ENCODE measurements at regions not wholly inside any gene's neighbourhood (a gene's known extent, or its start where the extent isn't known, plus 50 kb on each side); places are given as distances from the start of the nearest gene placed in this dataset.
"Not testable (repeated sequence)": the region's sequence is repeated elsewhere in the genome, so short reads cannot be mapped to it uniquely, and the experiment has no call there.

GRCh38 chr4:13706120-13706519 is 78.6 kb upstream of the BOD1L1 start:
- intact Hi-C loops (cut with DNase I): no loop called here

GRCh38 chr4:13706716-13707115 is 79.2 kb upstream of the BOD1L1 start:
- H3K4me1 ChIP-seq (ENCODE audit: control insufficient read depth, insufficient read depth, low read length): peaks cover 4% of the 10 kb centered on the region
- H3K27ac ChIP-seq (ENCODE audit: low read length): no peak overlapping the region
- DNase-seq (no peak), ATAC-seq (no peak)
- H3K27me3 ChIP-seq (ENCODE audit: control insufficient read depth, insufficient read depth): no peaks in the 10 kb centered on the region
- WGBS: 65% methylated on average over 3 of the region's 3 CpGs
- no peaks in the 10 kb centered on the region for H3K9me3 ChIP-seq (ENCODE audit: control insufficient read depth, low read length)
- intact Hi-C loops (cut with DNase I): no loop called here
- no peak overlapping the region for H3K4me3 ChIP-seq (ENCODE audit: low read length)

More at GRCh38 chr4:13706120-13706519, 78.6 kb upstream of the BOD1L1 start:
- DNase-seq (peak in 1 of 3 donors; percentile 38), ATAC-seq (peak; percentile 73 to 74)
- Histone ChIP-seq H3K27me3 (ENCODE audit: control insufficient read depth, insufficient read depth) (no peaks in the 10 kb centered on the region), H3K4me1 (ENCODE audit: control insufficient read depth, insufficient read depth, low read length) (peaks cover 4% of the 10 kb centered on the region), H3K4me3 (ENCODE audit: low read length) (no peak overlapping the region), H3K27ac (ENCODE audit: low read length) (peak overlapping the region; percentile 98), H3K9me3 (ENCODE audit: control insufficient read depth, low read length) (no peaks in the 10 kb centered on the region)

- H3K9me3 ChIP-seq (ENCODE audit: control insufficient read depth, low read length): no peaks in the 10 kb centered on the region
- no peak overlapping the region for H3K27ac ChIP-seq (ENCODE audit: low read length)
- H3K4me3 ChIP-seq (ENCODE audit: low read length): no peak overlapping the region
- intact Hi-C loops (cut with DNase I): no loop called here
- H3K4me1 ChIP-seq (ENCODE audit: control insufficient read depth, insufficient read depth, low read length): no peaks in the 10 kb centered on the region
- H3K27me3 ChIP-seq (ENCODE audit: control insufficient read depth, insufficient read depth): no peaks in the 10 kb centered on the region
- no peak for ATAC-seq
- no peak for DNase-seq
- 89% methylated on average over 8 of the region's 8 CpGs for WGBS
These were observed 82.8 kb upstream of the BOD1L1 start for GRCh38 chr4:13710246-13710885.

- no peak for ATAC-seq
- H3K4me3 ChIP-seq (ENCODE audit: low read length): no peak overlapping the region
- no peak for DNase-seq
- intact Hi-C loops (cut with DNase I): no loop called here
- no peaks in the 10 kb centered on the region for H3K27me3 ChIP-seq (ENCODE audit: control insufficient read depth, insufficient read depth)
- H3K27ac ChIP-seq (ENCODE audit: low read length): no peak overlapping the region
- no peaks in the 10 kb centered on the region for H3K9me3 ChIP-seq (ENCODE audit: control insufficient read depth, low read length)
- H3K4me1 ChIP-seq (ENCODE audit: control insufficient read depth, insufficient read depth, low read length): no peaks in the 10 kb centered on the region
- WGBS: 58% methylated on average over 5 of the region's 5 CpGs
These were observed 83.8 kb upstream of the BOD1L1 start for GRCh38 chr4:13711233-13711785.

GRCh38 chr4:13721894-13722293 is 94.4 kb upstream of the BOD1L1 start:
- intact Hi-C loops (cut with DNase I): no loop called here
- DNase-seq: no peak
- H3K27ac ChIP-seq (ENCODE audit: low read length): no peak overlapping the region
- H3K9me3 ChIP-seq (ENCODE audit: control insufficient read depth, low read length): no peaks in the 10 kb centered on the region
- no peak overlapping the region for H3K4me3 ChIP-seq (ENCODE audit: low read length)
- H3K27me3 ChIP-seq (ENCODE audit: control insufficient read depth, insufficient read depth): no peaks in the 10 kb centered on the region
- WGBS: 80% methylated on average over 2 of the region's 2 CpGs
- no peak for ATAC-seq
- no peaks in the 10 kb centered on the region for H3K4me1 ChIP-seq (ENCODE audit: control insufficient read depth, insufficient read depth, low read length)

GRCh38 chr4:13722649-13723048 is 95.1 kb upstream of the BOD1L1 start:
- no peak for DNase-seq
- no peaks in the 10 kb centered on the region for H3K9me3 ChIP-seq (ENCODE audit: control insufficient read depth, low read length)
- H3K27me3 ChIP-seq (ENCODE audit: control insufficient read depth, insufficient read depth): no peaks in the 10 kb centered on the region
- intact Hi-C loops (cut with DNase I): no loop called here
- no peak overlapping the region for H3K4me3 ChIP-seq (ENCODE audit: low read length)
- no peak overlapping the region for H3K27ac ChIP-seq (ENCODE audit: low read length)
- H3K4me1 ChIP-seq (ENCODE audit: control insufficient read depth, insufficient read depth, low read length): no peaks in the 10 kb centered on the region
- 94% methylated on average over 1 of the region's 1 CpG for WGBS
- no peak for ATAC-seq

- Histone ChIP-seq H3K4me1 (ENCODE audit: control insufficient read depth, insufficient read depth, low read length) (no peaks in the 10 kb centered on the region), H3K27ac (ENCODE audit: low read length) (no peak overlapping the region), H3K27me3 (ENCODE audit: control insufficient read depth, insufficient read depth) (no peaks in the 10 kb centered on the region), H3K9me3 (ENCODE audit: control insufficient read depth, low read length) (no peaks in the 10 kb centered on the region), H3K4me3 (ENCODE audit: low read length) (no peak overlapping the region)
- DNase-seq (no peak), ATAC-seq (no peak)
- WGBS: 89% methylated on average over 6 of the region's 6 CpGs
- intact Hi-C loops (cut with DNase I): no loop called here
These were observed 101.2 kb upstream of the BOD1L1 start for GRCh38 chr4:13728761-13729160.

- no peaks in the 10 kb centered on the region for H3K27me3 ChIP-seq (ENCODE audit: control insufficient read depth, insufficient read depth)
- ATAC-seq (no peak), DNase-seq (no peak)
- no peaks in the 10 kb centered on the region for H3K9me3 ChIP-seq (ENCODE audit: control insufficient read depth, low read length)
- no peaks in the 10 kb centered on the region for H3K4me1 ChIP-seq (ENCODE audit: control insufficient read depth, insufficient read depth, low read length)
- WGBS: 100% methylated on average over 1 of the region's 1 CpG
- H3K4me3 ChIP-seq (ENCODE audit: low read length): no peak overlapping the region
- H3K27ac ChIP-seq (ENCODE audit: low read length): no peak overlapping the region
- intact Hi-C loops (cut with DNase I): no loop called here
These were observed 103.5 kb upstream of the BOD1L1 start for GRCh38 chr4:13731019-13731418.

GRCh38 chr4:13733817-13734216 is 106.3 kb upstream of the BOD1L1 start:
- Histone ChIP-seq H3K27me3 (ENCODE audit: control insufficient read depth, insufficient read depth) (no peaks in the 10 kb centered on the region), H3K4me3 (ENCODE audit: low read length) (no peak overlapping the region), H3K9me3 (ENCODE audit: control insufficient read depth, low read length) (no peaks in the 10 kb centered on the region), H3K27ac (ENCODE audit: low read length) (no peak overlapping the region), H3K4me1 (ENCODE audit: control insufficient read depth, insufficient read depth, low read length) (no peaks in the 10 kb centered on the region)
- DNase-seq (no peak), ATAC-seq (no peak)
- intact Hi-C loops (cut with DNase I): no loop called here
- 43% methylated on average over 1 of the region's 1 CpG for WGBS

- H3K4me3 ChIP-seq (ENCODE audit: low read length): no peak overlapping the region
- intact Hi-C loops (cut with DNase I): no loop called here
- no peak overlapping the region for H3K27ac ChIP-seq (ENCODE audit: low read length)
- no peaks in the 10 kb centered on the region for H3K9me3 ChIP-seq (ENCODE audit: control insufficient read depth, low read length)
- 58% methylated on average over 2 of the region's 2 CpGs for WGBS
- DNase-seq: no peak
- no peaks in the 10 kb centered on the region for H3K4me1 ChIP-seq (ENCODE audit: control insufficient read depth, insufficient read depth, low read length)
- no peak for ATAC-seq
- H3K27me3 ChIP-seq (ENCODE audit: control insufficient read depth, insufficient read depth): no peaks in the 10 kb centered on the region
These were observed 123.1 kb upstream of the BOD1L1 start for GRCh38 chr4:13750594-13750993.

GRCh38 chr4:13761581-13761980 is 134.1 kb upstream of the BOD1L1 start:
- 92% methylated on average over 25 of the region's 25 CpGs for WGBS
- H3K4me1 ChIP-seq (ENCODE audit: control insufficient read depth, insufficient read depth, low read length); DNase-seq; H3K27me3 ChIP-seq (ENCODE audit: control insufficient read depth, insufficient read depth); H3K9me3 ChIP-seq (ENCODE audit: control insufficient read depth, low read length); intact Hi-C loops (cut with DNase I); H3K27ac ChIP-seq (ENCODE audit: low read length); ATAC-seq; H3K4me3 ChIP-seq (ENCODE audit: low read length): not testable (repeated sequence)

GRCh38 chr4:13762130-13762529 is 134.6 kb upstream of the BOD1L1 start:
- Histone ChIP-seq H3K27me3 (ENCODE audit: control insufficient read depth, insufficient read depth) (no peaks in the 10 kb centered on the region), H3K27ac (ENCODE audit: low read length) (no peak overlapping the region), H3K4me3 (ENCODE audit: low read length) (no peak overlapping the region), H3K9me3 (ENCODE audit: control insufficient read depth, low read length) (no peaks in the 10 kb centered on the region), H3K4me1 (ENCODE audit: control insufficient read depth, insufficient read depth, low read length) (no peaks in the 10 kb centered on the region)
- DNase-seq (no peak), ATAC-seq (no peak)
- WGBS: 76% methylated on average over 2 of the region's 2 CpGs
- intact Hi-C loops (cut with DNase I): no loop called here

Data from right cardiac atrium (tissue), 5 donors.